ENCODE measurements at regions not wholly inside any gene's neighbourhood (a gene's known extent, or its start where the extent isn't known, plus 50 kb on each side); places are given as distances from the start of the nearest gene placed in this dataset.
A peak's percentile ranks its signal among the peaks of the same experiment; 100 is the strongest.

DNA sequence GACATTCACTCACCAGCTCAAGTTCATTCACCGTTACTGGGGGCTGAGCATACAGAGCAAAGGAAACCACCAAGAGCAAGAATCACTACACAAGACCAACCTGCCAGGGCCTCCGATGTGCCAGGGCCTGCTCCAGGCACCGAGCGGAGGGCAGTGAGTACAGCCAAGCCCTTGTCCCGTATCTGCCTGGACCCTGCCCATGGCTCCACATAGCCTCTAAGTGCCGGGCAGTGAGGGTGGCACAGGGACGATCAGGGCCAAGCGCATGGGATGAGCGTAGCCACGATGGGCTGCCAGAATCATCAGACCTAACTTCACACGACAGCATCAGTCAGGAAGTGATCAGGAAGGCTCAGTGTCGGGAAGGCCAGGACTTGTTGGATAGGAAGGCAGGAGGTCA, 199.6 kb downstream of the BCL11B start:
- Histone ChIP-seq H3K27ac (replicated peaks) (no peak overlapping the region), H3K27me3 (ENCODE audit: insufficient read depth, poor library complexity, severe bottlenecking) (no peaks in the 10 kb centered on the region), H3K4me3 (replicated peaks; ENCODE audit: insufficient read depth, low read length) (no peak overlapping the region)
- no peak for DNase-seq (ENCODE audit: low read depth in 1 of 2, low spot score in 1 of 2)
- TF ChIP-seq POLR2AphosphoS5 (IDR thresholded peaks at IDR 0.05; ENCODE audit: low read depth) (no peak), SPI1 (IDR thresholded peaks at IDR 0.05; ENCODE audit: borderline replicate concordance, low read depth) (no peak)

DNA sequence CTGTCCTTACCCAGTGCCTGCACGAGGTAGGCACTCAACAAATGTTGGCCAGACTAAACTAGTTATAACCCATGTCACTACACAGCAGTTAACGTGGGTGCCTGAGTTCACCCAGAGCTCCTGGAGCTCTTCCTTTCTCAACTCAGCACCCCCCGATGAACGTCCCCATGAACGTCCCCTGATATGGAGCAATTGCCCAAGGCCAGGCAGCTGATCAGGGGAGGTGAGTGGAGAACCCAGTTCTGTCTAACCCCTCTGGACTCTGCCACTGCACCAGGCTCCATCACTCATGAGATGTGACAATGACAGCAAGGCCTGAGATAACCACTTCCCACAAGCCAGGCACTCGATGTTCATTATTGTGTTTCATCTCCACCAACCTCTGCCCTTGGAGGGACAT, 199.0 kb downstream of the BCL11B start:
- Histone ChIP-seq H3K4me3 (replicated peaks; ENCODE audit: insufficient read depth, low read length) (no peak overlapping the region), H3K27ac (replicated peaks) (0 out of 2 replicates have a peak overlapping the region, but pooled peaks have one; percentile 8), H3K27me3 (ENCODE audit: insufficient read depth, poor library complexity, severe bottlenecking) (no peaks in the 10 kb centered on the region)
- no peak for DNase-seq (ENCODE audit: low read depth in 1 of 2, low spot score in 1 of 2)
- TF ChIP-seq SPI1 (IDR thresholded peaks at IDR 0.05; ENCODE audit: borderline replicate concordance, low read depth) (no peak), GABPA (IDR thresholded peaks at IDR 0.05; ENCODE audit: low read depth) (no peak), POLR2AphosphoS5 (IDR thresholded peaks at IDR 0.05; ENCODE audit: low read depth) (no peak)
- TF ChIP-seq, protein P1, sequence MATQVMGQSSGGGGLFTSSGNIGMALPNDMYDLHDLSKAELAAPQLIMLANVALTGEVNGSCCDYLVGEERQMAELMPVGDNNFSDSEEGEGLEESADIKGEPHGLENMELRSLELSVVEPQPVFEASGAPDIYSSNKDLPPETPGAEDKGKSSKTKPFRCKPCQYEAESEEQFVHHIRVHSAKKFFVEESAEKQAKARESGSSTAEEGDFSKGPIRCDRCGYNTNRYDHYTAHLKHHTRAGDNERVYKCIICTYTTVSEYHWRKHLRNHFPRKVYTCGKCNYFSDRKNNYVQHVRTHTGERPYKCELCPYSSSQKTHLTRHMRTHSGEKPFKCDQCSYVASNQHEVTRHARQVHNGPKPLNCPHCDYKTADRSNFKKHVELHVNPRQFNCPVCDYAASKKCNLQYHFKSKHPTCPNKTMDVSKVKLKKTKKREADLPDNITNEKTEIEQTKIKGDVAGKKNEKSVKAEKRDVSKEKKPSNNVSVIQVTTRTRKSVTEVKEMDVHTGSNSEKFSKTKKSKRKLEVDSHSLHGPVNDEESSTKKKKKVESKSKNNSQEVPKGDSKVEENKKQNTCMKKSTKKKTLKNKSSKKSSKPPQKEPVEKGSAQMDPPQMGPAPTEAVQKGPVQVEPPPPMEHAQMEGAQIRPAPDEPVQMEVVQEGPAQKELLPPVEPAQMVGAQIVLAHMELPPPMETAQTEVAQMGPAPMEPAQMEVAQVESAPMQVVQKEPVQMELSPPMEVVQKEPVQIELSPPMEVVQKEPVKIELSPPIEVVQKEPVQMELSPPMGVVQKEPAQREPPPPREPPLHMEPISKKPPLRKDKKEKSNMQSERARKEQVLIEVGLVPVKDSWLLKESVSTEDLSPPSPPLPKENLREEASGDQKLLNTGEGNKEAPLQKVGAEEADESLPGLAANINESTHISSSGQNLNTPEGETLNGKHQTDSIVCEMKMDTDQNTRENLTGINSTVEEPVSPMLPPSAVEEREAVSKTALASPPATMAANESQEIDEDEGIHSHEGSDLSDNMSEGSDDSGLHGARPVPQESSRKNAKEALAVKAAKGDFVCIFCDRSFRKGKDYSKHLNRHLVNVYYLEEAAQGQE (IDR thresholded peaks at IDR 0.05; ENCODE audit: insufficient replicate concordance, low read depth) = no peak
- TF ChIP-seq, protein P2, sequence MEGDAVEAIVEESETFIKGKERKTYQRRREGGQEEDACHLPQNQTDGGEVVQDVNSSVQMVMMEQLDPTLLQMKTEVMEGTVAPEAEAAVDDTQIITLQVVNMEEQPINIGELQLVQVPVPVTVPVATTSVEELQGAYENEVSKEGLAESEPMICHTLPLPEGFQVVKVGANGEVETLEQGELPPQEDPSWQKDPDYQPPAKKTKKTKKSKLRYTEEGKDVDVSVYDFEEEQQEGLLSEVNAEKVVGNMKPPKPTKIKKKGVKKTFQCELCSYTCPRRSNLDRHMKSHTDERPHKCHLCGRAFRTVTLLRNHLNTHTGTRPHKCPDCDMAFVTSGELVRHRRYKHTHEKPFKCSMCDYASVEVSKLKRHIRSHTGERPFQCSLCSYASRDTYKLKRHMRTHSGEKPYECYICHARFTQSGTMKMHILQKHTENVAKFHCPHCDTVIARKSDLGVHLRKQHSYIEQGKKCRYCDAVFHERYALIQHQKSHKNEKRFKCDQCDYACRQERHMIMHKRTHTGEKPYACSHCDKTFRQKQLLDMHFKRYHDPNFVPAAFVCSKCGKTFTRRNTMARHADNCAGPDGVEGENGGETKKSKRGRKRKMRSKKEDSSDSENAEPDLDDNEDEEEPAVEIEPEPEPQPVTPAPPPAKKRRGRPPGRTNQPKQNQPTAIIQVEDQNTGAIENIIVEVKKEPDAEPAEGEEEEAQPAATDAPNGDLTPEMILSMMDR (IDR thresholded peaks at IDR 0.05; ENCODE audit: insufficient read depth, low read length) = no peak

DNA sequence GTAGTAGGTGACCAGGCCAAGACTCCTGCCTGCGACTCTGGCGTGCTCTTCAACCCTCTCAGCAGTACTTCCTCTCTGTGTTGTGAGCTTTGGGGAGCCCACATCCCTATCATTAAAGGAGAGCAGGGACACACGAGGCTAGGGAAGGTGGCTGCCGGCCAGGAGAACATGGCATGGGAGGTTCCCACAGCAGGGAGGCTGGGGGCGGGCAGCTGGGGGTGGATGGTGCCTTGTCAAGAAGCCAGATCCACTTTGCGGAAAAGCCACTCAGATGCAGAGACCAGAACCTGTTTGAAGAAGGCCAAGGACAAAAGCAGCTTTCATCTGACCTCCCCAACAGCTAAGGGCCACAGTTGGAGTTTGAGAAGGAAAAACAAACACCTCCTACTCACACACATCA, 198.6 kb downstream of the BCL11B start:
- TF ChIP-seq SPI1 (IDR thresholded peaks at IDR 0.05; ENCODE audit: borderline replicate concordance, low read depth) = peak; percentile 35; the same call in 1 of the 2 replicates
- TF ChIP-seq GABPA (IDR thresholded peaks at IDR 0.05; ENCODE audit: low read depth) = no peak
- TF ChIP-seq, protein P1 (IDR thresholded peaks at IDR 0.05; ENCODE audit: insufficient replicate concordance, low read depth) = no peak
- DNase-seq (ENCODE audit: low read depth in 1 of 2, low spot score in 1 of 2) = peak in 1 of 2 experiments; percentile 11
- H3K27me3 ChIP-seq (ENCODE audit: insufficient read depth, poor library complexity, severe bottlenecking) = no peaks in the 10 kb centered on the region
- no peak overlapping the region for H3K4me3 ChIP-seq (replicated peaks; ENCODE audit: insufficient read depth, low read length)
- H3K27ac ChIP-seq (replicated peaks) = peak overlapping the region; percentile 87; the same call in 1 of the 2 replicates

DNA sequence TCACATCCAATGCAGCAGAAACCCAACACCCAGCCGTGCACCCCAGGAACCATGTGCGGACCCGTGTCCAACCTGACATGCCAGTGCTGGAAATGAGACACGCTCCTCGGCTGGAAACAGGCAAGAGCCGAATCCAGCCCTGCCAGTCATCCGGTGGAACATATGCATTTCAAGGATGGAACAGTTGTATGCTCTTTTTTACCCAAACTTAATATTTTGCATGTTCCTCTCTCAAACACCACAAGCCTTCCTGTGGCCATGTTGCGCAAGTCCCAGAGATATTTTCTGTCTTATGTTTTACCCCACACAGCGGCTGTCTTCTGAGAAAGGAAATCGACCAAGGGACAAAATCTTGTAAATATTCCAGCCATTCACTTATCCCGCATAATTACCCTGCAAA, 196.9 kb downstream of the BCL11B start:
- Histone ChIP-seq H3K27me3 (ENCODE audit: insufficient read depth, poor library complexity, severe bottlenecking) (no peaks in the 10 kb centered on the region), H3K4me3 (replicated peaks; ENCODE audit: insufficient read depth, low read length) (peak overlapping the region; percentile 41), H3K27ac (replicated peaks) (peak overlapping the region; percentile 87)
- DNase-seq (ENCODE audit: low read depth in 1 of 2, low spot score in 1 of 2) = peak; percentile 74 to 91
- peak; percentile 71 for TF ChIP-seq SPI1 (IDR thresholded peaks at IDR 0.05; ENCODE audit: borderline replicate concordance, low read depth)
- no peak for TF ChIP-seq GABPA (IDR thresholded peaks at IDR 0.05; ENCODE audit: low read depth)

DNA sequence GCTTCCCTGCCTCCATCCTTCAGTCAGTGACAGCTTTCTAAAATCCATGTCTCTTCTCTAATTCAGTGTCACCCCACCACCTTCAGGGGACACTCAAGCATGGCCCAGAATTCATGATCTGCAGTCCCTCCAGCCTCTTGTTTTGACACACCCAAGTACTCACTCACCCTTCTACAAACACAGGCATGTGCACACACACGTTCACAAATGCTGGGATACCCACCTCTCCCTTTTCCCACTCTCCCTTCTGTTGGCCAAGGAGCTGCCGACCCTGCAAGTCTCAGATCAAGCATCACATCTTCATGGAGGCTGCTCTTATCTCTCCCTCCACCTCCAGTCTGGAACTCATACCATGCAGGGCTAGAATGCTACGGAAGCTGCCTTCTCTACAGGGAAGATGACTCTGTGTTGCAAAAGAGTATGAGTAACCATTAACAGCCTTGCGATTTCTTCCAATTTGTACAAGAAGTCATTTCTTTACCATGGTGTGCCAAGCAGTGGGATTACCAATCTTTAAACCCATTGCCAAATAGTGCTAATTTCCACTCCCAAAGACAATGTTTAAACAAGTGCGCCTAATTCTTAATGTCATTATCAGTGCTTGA, 196.1 kb downstream of the BCL11B start:
- Histone ChIP-seq H3K4me3 (replicated peaks; ENCODE audit: insufficient read depth, low read length) (peak overlapping the region; percentile 41), H3K27me3 (ENCODE audit: insufficient read depth, poor library complexity, severe bottlenecking) (no peaks in the 10 kb centered on the region), H3K27ac (replicated peaks) (peak overlapping the region; percentile 87)
- peak; percentile 34 to 75 for DNase-seq (ENCODE audit: low read depth in 1 of 2, low spot score in 1 of 2)
- no peak for TF ChIP-seq SPI1 (IDR thresholded peaks at IDR 0.05; ENCODE audit: borderline replicate concordance, low read depth)
- no peak; the same call in 1 of the 2 replicates for TF ChIP-seq POLR2AphosphoS5 (IDR thresholded peaks at IDR 0.05; ENCODE audit: low read depth)
- TF ChIP-seq, protein P1 (IDR thresholded peaks at IDR 0.05; ENCODE audit: insufficient replicate concordance, low read depth) = no peak
- no peak for TF ChIP-seq GABPA (IDR thresholded peaks at IDR 0.05; ENCODE audit: low read depth)
- TF ChIP-seq, protein P2 (IDR thresholded peaks at IDR 0.05; ENCODE audit: insufficient read depth, low read length) = no peak
